Fibroblast of skin of abdomen (primary cell): ENCODE measurements at regions not wholly inside any gene's neighbourhood (a gene's known extent, or its start where the extent isn't known, plus 50 kb on each side); places are given as distances from the start of the nearest gene placed in this dataset.
A peak's percentile ranks its signal among the peaks of the same experiment; 100 is the strongest.
"Not testable (repeated sequence)": the region's sequence is repeated elsewhere in the genome, so short reads cannot be mapped to it uniquely, and the experiment has no call there.

Source experiments
- DNase-seq: peaks from one replicate; pipeline ENCODE4 v3.0.0-alpha.2; 2013

- DNase-seq: no peak
These were observed 230.7 kb downstream of the TOMM20 start for GRCh38 chr1:234897754-234898454.

DNA sequence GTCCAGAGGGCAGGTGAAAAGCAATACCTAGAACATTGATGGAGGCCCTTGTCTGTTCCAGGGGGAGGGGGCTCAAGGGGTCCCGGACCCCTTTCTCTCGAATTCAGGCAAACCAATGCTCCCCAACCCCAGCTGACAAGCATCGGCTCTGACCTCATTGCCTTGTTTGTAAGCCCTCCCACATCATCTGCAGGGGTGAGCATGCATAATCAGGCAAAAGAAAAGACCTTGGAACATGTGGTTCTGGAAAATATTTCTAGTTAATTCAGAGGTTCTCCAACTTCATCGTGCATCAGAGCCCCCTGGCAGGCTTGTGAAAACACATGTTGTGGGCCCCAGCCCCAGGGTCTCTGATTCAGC lies 231.3 kb downstream of the TOMM20 start:
- no peak for DNase-seq

DNA sequence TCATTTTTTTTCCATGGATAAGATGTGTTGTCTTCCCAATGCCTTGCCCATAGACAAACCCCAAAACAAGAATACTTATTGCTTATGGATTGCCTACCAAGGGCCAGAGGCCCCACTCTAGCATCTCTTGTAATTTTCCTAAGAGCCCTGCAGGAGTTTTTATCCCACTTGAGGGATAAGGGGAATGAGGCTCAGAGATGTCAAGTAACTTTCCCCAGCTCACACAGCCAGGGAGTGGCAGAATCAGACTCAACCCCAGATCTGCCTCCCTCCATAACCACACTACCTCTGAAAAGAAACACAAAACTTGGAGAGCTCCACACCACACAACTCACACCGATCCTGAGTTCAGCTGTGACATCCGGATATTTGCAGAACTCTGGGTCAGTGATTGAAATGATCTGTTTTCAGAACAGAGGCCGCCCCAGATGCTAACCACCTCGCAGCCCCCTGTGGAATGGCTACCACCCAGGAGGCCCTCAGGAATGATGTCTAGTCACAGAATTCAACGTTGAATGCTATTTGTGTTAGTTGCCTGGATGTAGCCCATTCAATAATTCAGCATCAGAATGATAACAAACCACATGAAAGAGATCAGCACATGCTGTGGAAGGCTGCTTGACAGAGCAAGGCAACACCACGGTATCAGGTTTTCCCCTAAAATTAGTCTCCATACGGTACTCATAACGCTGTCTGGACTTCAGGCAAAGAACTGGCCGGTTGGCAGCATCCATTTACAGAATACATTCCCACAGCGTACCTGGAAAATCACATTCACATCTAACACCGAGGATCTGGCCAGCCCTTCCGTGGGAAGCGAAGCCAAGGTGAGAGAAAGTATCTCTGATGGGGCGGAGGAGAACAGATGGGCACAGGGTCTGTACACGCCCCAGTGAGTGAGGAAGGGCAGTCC lies 231.9 kb downstream of the TOMM20 start:
- DNase-seq: peak; percentile 70

DNA sequence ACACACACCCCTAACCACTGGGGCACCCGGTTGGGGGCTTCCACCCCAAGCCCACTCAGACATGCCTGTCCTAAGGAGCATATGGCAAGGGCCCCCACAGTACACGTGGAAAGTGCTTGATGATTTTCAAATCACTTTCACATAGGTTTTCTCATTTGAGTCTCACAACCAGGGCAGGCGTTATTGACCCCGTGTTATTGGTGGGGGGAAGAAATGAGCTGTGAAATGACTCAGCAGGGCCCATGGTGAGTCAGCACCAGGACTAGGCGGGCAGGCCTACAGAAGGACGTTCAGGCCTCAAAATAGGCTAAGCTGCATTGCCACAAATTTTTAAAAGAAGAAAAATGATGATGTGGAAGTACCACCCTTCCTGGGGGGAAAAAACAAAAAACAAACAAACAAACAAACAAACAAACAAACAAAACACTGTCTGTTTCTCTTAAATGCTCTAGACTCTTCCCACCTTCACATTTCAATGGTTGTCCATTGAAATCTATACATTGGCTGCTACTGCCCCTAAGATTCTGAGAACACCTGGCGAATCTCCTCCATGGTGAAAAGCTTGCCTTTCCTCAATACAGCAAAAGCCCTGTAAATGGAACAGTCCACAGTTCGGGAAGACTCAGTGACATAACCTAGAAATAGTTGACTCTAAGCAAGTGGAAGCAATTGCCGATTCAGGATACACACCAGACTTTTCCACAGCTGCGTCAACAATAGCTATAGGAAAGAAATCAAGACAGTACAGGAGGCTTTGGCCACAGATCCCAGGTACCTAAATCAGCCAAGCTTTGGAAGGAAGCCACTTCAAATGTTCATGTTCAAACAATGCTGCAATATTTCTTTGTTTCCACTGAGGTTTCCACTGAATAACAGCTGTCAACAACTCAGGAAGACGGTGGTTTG lies 234.7 kb downstream of the TOMM20 start:
- DNase-seq: peak; percentile 88

DNA sequence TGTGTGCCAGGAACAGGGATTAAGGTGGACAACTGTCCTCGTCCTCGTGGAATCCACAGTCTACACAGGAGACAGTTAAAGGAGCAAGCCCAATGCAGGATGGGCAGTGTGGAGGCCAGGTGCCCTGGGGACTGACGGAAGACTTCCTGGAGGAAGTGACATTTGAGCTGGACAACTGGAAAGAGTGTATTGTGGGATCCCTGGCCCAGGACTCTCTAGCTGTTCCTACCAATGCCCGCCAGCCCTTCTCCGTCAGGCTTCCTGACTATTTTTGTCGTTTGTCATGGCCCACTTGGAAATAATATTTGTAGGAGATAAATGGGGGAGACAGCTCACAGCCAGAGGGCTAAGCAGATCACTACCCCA lies 235.3 kb downstream of the TOMM20 start:
- DNase-seq: no peak

DNA sequence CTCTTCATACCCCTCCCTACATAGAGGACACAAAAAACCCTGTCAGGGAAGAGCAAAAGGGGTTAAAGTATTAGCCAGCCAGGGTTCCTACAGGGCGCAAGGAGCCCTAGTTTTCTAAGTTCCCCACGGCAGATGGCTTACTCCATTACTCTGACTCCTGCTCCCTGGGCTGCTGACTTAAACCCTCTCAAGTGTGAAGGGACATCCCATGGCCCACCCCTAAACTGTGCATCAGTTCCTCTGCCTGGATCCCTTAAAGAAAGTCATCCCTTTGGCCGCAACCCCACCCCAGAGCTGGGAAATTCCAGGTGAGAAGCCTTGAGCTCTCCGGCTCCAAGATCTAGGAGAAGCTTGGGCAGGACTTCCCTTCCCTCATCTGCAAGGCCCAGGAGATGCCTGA lies 236.0 kb downstream of the TOMM20 start:
- DNase-seq: no peak

GRCh38 chr1:234891427-234891826 lies 237.2 kb downstream of the TOMM20 start:
- no peak for DNase-seq

GRCh38 chr1:234889643-234890042 lies 239.0 kb downstream of the TOMM20 start:
- no peak for DNase-seq

DNA sequence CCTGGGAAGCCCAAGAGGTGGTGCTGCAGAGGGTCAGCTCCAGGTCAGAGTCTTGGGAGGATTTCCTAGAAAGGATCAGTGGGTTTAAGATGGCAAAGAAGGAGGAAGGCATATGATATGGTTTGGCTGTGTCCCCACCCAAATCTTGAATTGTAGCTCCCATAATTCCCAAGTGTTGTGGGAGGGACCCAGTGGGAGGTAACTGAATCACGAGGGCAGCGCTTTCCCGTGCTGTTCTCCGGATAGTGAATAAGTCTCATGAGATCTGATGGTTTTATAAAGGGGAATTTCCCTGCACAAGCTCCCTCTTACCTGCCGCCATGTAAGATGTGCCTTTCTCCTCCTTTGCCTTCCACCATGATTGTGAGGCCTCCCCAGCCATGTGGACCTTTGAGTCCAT lies 240.4 kb downstream of the TOMM20 start:
- not testable (repeated sequence) for DNase-seq

DNA sequence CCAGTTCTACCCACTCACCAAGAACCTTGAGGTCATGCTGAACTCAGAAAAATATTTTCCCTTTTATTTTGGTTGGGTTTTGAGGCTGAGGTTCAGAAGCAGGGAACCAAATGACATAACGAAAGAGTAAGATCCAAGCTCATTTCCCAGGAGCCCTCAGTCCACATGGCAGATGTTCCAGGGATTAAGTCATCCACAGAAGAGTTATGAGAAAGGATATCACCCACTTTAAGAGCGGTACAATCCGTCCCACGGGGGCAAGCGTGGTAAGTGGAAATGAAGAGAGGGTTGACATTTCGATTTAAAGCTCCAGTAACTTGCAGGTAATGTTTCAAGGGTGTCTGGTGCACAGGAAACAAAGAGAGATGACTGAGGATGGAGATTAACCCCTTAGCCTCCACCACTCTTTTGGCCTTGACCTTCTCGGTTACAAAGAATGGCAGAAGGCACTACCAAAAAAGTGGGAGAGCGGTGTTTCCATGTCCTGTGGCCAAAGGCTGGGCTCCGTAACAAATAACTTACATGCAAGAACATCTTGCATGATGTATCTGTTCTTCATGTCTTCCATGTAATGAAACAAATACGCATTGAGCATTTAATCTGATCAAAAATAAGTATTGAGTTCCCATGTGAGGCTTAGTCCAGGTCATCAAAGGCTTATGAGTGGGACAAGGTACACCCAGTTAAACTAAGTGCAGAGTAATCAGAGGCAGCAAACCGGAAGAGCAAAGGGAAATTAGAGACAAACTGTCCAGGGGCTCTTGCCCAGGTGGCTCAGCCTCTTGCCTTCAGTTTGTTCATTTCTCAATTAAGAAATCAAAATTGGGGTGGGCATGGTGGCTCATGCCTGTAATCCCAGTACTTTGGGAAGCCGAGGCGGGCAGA lies 241.4 kb downstream of the TOMM20 start:
- peak; percentile 38 for DNase-seq

DNA sequence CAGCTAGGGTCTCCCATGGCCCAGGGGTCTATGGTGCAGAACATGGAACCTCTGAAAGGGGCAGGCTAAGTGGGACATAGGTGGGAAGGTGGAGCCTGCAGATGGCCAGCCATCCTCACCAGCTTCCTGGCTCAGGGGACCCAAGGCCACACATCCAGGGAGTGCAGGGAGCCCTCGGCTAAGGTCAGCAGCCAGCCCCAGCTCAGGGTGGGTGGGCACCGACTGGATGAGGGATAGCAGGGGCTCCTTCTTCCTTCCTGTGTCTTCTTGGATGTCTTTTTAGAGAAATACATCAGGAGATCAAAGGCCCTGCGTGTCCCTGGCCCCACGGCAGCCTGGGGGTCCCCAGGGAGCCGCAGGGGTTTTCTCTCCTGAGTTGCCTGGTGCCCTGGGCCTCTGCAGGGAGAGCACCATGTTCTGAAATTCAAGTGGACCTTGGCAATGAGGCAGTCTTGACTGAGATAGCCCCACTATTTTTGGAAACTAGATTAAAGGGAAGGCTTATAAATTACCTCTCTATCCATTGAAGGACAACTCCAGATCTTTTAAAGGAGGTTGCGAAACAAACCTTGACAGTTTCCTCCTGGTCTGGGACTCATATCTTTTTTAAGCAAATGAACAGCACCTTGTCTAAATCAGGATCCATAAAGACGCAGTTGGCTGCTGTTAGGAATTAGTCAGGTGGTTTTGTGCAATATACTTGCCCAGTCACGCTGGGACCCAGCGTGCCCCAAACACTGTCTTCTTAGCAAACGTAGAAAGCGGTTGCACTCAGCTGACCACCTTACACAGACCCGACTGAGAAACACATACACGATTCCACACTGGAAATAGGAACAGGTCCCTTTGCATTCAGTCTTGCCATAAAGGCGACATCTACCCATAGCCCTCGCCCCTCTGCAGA lies 242.3 kb downstream of the TOMM20 start:
- no peak for DNase-seq

- DNase-seq: no peak
These were observed 243.0 kb downstream of the TOMM20 start for GRCh38 chr1:234885601-234886000.

- no peak for DNase-seq
These were observed 243.9 kb downstream of the TOMM20 start for GRCh38 chr1:234884701-234885100.

- no peak for DNase-seq
These were observed 244.6 kb downstream of the TOMM20 start for GRCh38 chr1:234884006-234884405.

- DNase-seq: no peak
These were observed 245.7 kb downstream of the TOMM20 start for GRCh38 chr1:234882898-234883297.

- no peak for DNase-seq
These were observed 246.5 kb downstream of the TOMM20 start for GRCh38 chr1:234881893-234882771.

GRCh38 chr1:234879147-234880080 lies 249.2 kb downstream of the TOMM20 start:
- DNase-seq: no peak

DNA sequence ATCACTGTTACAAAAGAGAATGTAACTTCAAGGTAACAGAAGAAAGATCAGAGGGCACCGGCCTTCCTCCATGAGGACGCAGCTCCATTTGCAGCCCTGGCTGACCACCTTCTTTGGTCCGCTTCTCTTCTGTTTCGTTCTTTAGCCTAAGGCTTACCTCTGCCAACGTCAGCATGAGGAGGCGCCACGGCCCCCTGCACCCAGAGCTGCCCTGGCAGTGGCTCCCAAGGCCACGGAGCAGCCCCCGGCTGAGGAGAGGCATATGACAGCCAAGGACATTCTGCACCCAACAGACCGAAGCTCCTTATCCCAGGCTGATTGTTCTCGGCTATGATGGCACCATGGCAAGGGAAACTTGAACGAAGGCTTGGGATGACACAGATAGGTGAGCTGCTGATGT lies 250.3 kb downstream of the TOMM20 start:
- no peak for DNase-seq

- DNase-seq: no peak
These were observed 250.9 kb downstream of the TOMM20 start for GRCh38 chr1:234877761-234878160.
